Activated CD4-positive, alpha-beta T cell treated with anti-CD3 and anti-CD28 coated beads, Interleukin-2, Interleukin-6, amounts not matched to agents 100 ng/mL and 50 ng/mL, durations not matched to agents 16 hours and 8 hours (primary cell): ENCODE measurements at regions not wholly inside any gene's neighbourhood (a gene's known extent, or its start where the extent isn't known, plus 50 kb on each side); places are given as distances from the start of the nearest gene placed in this dataset.

Experiments
- DNase-seq: peaks from one replicate; pipeline ENCODE4 v3.0.0-alpha.2; 2020

DNA sequence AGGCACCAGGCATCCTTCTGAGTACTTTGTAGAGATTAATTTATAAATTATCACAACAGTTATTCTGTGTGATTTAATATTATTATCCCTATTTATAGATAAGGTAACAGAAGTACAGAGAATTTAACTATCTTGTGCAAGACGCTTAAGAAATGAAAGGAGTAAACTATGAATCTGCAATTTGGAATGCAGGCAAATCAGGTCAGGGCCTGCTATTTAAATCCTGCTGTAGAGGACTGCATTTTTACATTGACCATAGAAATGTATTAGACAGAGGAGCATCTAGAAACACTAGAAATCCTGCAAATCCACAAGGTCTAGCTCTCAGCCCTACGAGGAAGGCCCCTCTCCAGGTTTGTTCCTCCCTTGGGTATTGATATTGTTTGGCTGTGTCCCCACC lies 336.2 kb downstream of the ETS1 start:
- no peak for DNase-seq

DNA sequence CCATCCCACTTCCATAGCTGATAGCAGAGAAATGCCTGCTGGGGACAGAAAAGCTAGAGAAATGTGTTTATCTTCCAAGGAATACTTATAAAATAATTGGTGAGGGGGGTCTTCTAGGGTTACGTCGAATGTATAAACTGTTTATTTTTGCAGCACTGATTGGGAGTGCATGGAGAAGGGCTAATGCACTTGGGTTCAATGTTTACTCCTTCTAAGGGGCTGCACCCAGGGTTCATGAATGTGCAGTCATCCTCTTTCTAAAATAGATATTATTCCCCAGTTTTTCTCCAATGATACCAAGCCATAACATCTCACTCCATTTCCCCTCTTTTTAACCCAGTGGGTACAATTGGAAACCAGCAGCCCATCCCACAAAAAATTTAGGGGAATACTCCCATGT lies 336.9 kb downstream of the ETS1 start:
- DNase-seq = no peak

DNA sequence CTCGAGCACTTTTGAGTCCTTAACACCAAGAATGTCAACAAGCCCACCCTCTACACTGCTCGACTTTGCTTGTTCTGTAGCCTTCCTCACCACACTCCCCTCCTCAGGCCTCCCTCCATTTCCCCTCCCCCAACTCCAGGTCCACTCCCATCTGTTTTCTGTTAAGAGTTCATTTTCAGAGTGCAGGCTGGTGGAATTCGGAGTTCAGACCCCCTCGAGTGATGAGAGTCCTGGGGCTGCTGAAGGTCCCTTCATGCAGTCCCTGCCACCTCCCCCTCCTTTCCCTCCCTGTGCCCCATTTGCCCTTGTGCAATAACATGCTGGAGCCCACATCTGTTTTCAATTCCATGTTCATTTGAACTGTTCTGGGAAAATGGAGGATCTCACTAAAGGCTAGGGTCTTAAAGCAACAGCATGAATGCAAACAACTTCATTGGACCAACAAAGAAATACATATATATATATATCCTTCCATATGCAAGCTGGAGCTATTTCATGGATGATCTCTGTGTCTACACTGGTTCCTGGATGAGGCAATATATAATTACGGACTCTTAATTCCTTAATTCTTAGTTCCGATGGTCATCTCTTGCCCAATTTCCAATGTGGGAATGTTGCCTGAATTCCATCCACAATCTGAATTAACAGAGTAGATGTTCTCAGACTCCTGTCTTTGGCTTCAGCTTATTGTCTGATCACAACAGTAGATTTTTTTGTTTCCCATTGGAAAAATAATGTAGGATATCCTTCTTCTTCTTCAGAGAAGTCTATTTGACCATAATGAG lies 340.4 kb downstream of the ETS1 start:
- DNase-seq = no peak

DNA sequence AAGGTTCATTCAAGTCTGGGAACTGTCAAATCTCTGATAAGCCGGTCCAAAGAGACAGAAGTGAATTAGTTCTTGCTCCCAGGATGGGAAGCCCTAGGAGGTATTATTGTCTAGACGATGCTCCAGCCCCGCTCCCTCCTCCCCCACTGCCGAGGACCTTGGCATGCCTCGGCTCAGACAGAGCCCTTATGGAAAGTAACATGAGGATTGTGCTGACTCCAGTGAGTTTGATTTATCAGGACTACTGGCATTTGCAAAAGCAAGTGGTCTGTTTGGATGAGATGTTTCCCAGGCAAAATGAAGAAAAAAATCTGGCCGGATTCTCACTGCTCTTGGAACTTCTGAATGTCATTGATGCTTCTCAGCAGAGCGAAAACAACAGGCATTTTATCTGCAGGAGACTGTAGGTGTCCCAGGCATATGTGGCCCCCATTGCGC lies 341.0 kb downstream of the ETS1 start:
- no peak for DNase-seq

GRCh38 chr11:128244871-128245270 lies 342.5 kb downstream of the ETS1 start:
- DNase-seq = no peak

GRCh38 chr11:128242451-128242850 lies 344.9 kb downstream of the ETS1 start:
- DNase-seq = no peak

DNA sequence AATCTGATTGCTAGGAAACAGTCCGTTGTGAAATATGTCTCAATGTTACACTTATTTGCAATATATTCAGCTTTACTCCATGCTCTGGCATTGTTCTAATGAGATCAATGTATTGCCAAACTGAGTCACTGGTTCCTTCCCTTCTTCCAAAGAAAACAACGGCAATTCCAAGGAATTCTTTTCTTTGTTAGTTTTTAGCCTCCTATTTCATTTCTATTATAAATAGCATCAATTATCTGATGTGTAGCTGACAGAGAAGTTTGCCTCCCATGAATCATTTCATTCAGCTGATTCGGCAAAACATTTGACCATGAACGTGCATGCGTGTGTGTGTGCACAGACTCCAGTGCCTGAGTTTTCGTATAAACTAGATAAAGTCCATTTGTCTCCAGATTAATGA lies 346.8 kb downstream of the ETS1 start:
- DNase-seq = no peak

DNA sequence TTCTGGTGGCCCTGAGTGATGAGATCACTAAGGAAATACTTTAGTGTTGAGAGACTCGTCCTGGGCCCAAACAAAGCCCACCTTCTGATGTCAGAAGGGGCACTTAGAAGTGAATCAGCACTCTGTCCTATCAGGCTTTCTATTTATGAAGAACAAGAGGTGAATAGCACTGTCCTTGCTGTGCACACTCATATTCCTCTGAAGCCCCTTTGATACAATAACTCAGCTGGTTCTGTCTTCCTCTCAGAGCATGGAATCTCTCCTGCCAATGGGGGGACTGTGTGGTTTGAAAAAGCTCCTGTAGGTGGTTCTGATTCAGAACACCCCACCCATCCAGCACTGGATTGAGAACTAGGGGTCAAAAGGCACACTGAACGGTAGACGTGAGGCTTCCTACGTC lies 348.1 kb downstream of the ETS1 start:
- DNase-seq = no peak

DNA sequence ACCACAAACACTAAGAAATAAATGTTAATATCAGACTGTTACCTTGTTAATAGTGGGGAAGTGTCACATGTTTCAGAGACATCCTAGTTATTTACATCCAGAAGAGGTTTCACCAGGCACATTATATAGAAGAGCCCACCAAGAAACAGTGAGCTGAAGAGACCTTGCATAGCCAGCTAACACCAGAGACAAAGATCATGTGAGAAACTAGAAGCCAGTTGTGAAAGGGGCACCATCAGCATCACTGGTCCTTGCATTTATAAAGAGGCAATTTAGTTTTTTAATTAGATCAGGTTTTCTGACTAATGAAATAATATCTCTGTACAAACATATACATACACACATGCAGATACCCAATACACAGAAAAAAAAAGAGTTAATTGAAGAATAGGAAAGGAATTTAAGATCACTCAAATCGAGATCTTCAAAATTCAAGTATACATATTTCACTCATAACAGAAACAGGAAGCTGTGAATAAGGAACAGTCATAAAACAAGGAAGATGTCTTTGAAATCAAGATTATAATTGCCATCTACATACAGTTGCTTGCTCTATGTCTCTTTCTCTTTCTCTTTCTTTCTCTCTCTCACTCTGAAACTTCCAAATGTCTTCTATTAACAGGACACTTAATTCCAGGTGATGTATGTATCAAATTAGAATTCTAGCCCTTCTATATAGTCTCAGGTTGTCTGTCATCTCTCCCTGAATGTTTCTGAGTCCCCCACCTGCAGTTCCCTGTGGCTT lies 348.7 kb downstream of the ETS1 start:
- peak; percentile 61 for DNase-seq

DNA sequence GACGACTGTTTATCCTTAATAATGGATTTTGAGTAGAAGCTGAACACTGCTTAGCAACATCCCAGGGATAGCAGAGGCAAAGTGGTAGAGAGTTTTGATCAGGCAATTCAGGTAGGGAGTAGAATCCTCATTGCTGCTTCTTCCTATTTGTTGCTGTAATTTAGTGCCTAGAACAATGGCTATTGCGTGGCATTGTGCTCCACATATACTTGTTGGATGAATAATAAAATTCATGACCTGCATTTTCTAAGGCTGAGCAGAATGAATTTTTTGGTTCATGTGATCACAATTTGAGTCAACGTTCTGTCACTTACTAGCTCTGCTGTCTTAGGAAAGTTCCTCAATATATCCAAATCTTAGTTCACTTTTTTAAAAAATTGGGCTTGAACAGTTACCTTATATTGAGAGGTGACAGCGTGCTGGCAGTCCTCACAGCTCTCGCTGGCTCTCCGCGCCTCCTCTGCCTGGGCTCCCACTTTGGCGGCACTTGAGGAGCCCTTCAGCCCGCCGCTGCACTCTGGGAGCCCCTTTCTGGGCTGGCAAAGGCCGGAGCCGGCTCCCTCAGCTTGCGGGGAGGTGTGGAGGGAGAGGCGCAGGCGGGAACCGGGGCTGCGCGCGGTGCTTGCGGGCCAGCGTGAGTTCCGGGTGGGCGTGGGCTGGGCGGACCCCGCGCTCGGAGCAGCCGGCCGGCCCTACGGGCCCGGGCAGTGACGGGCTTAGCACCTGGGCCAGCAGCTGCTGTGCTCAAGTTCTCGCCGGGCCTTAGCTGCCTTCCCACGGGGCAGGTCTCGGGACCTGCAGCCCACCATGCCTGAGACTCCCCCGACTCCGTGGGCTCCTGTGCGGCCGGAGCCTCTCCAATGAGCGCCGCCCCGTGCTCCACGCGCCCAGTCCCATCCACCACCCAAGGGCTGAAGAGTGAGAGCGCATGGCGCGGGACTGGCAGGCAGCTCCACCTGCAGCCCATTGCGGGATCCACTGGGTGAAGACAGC lies 350.6 kb downstream of the ETS1 start:
- DNase-seq = no peak

- no peak for DNase-seq
Observed at GRCh38 chr11:128235958-128236357, 351.4 kb downstream of the ETS1 start.

DNA sequence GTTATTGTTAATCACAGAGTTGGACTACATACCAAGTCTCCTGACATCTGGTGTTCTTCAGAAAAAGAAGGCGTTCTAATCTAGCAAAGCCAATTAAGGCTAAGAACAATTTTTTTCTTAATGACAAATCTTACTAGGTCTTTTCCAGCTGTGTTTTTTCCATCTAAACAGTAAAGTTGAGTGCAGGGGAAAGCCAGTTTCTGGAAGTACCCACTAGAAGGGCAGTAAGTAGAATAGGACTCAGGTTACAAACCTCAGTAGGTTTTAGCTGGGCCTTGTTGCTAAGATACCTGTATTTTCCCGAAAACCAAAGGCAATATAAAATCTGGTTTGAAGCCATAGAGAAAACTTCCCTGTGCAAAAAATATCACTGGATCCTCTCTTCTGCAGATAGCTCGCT lies 351.9 kb downstream of the ETS1 start:
- DNase-seq = no peak

- DNase-seq = no peak
Observed at GRCh38 chr11:128234143-128234542, 353.2 kb downstream of the ETS1 start.

DNA sequence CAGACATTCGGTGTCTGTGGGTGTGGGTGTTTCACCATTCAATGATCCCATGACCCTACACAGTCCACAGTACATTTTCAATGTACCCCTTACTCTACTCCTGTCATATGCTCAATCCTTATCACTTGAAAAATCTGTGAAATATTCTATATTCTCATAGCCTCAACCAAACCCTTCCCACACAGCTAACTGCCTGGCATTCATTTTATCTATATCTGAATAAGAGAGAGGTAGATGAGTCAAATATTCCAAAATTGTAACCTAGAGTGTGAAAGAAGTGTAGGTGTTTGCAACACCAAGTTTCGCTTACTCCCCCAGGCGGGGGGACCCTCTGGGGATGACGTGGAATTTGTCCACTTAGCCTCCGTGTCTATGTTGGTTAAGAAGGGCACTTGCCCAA lies 354.8 kb downstream of the ETS1 start:
- peak; percentile 85 for DNase-seq

GRCh38 chr11:128231845-128232410 lies 355.4 kb downstream of the ETS1 start:
- DNase-seq = peak; percentile 75

- peak; percentile 67 for DNase-seq
Observed at GRCh38 chr11:128227466-128227865, 359.9 kb downstream of the ETS1 start.

DNA sequence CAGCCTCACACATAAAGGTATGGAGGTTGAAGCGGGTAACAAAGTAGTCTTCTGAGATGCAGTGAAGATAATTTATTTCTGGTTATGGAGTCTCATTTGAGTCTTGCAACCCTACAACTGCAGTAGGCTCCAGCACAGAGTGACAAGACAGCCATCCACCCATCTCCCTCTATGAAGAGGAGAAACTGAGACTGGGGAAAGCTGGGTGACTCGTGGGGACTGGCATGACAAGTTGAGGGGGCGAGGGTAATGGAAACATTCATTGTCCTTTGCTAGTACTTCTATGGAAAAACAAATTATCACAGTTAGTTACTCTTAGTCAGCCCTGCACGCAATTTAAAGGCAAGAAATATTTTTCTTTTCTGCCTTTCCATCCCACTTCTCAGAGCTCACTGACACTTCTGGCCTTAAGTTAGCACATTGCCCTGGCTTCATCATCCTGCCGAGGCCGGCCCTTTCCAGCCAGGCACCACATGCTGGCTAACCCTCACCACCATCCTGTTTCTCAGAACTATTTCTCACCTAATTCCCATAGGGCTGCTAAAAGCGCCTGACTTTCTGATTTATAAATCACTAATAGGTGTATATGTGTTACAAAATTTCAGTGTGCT lies 361.1 kb downstream of the ETS1 start:
- DNase-seq = peak; percentile 36

GRCh38 chr11:128222245-128222884 lies 365.0 kb downstream of the ETS1 start:
- DNase-seq = no peak

DNA sequence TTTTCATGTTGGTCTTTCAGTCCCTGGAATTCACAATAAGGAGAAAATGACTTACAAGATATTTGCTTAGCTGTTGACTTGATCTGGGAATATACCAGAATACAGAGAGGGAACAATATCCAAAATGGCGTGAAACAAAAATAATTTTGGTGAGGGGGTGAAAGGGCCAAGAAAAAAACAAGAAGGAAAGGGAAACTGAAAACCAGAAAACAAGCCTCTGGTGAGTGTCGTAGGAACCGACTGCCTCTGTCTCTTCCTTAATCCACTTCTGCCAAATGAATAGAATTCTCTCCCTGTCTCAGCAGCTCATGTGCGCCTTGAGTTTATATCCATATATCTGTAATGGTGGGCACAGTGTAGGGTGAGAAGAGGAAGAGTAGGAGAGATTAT lies 367.6 kb downstream of the ETS1 start:
- DNase-seq = no peak

DNA sequence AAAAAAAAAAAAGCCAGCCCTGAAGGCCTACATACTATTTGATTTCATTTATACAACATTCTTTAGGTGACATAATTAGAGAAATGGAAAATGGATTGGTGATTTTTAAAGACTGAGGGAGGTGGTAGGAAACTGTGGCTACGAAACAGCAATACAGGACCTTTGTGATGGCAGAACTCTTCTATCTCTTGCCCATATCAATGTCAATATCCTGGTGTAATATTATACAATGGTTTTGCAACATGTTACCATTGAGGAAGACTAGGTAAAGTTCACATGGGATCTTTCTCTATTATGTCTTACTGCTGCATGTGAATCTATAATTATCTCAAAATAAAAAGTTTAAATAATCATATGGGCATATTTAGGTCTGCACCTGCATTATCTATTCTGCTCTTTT lies 371.2 kb downstream of the ETS1 start:
- DNase-seq = no peak

- no peak for DNase-seq
Observed at GRCh38 chr11:128215238-128215882, 372.0 kb downstream of the ETS1 start.
